GM10248 (cell line): ENCODE measurements at regions not wholly inside any gene's neighbourhood (a gene's known extent, or its start where the extent isn't known, plus 50 kb on each side); places are given as distances from the start of the nearest gene placed in this dataset.

Experiments used
- CTCF ChIA-PET: fragments of 300-600 bp; sonication (Branson Sonifier 250); formaldehyde crosslinking; extraction: SDS; loops from one replicate; lab custom pipeline; 2021; ENCODE audit warnings: antibody characterized with exemption; lab: Yijun Ruan, JAX
- POLR2A ChIA-PET: fragments of 350-650 bp; sonication (Branson Sonifier 250); formaldehyde crosslinking; extraction: SDS; loops from one replicate; lab custom pipeline; 2020; ENCODE audit warnings: antibody characterized with exemption; lab: Yijun Ruan, JAX
- DNase-seq: peaks from one replicate; pipeline ENCODE4 v3.0.0; 2012; ENCODE audit errors: extremely low spot score
- TF ChIP-seq, protein P1 (sequence below): IDR thresholded peaks from 2 replicates; pipeline ENCODE4 v1.5.1; 2012; ENCODE audit warnings: mild to moderate bottlenecking, low read depth; ENCODE audit errors: extremely low read depth, missing control alignments, control extremely low read depth

GRCh38 chr10:130878131-130878530 lies 433.4 kb downstream of the TCERG1L start:
- ChIA-PET CTCF (no interaction called here), POLR2A (no interaction called here)
- DNase-seq: no peak
- TF ChIP-seq, protein P1, sequence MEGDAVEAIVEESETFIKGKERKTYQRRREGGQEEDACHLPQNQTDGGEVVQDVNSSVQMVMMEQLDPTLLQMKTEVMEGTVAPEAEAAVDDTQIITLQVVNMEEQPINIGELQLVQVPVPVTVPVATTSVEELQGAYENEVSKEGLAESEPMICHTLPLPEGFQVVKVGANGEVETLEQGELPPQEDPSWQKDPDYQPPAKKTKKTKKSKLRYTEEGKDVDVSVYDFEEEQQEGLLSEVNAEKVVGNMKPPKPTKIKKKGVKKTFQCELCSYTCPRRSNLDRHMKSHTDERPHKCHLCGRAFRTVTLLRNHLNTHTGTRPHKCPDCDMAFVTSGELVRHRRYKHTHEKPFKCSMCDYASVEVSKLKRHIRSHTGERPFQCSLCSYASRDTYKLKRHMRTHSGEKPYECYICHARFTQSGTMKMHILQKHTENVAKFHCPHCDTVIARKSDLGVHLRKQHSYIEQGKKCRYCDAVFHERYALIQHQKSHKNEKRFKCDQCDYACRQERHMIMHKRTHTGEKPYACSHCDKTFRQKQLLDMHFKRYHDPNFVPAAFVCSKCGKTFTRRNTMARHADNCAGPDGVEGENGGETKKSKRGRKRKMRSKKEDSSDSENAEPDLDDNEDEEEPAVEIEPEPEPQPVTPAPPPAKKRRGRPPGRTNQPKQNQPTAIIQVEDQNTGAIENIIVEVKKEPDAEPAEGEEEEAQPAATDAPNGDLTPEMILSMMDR: no peak

- POLR2A ChIA-PET: no interaction called here
- TF ChIP-seq, protein P1: no peak
- no peak for DNase-seq
- CTCF ChIA-PET: interaction anchor here (0.9 kb wide), 1 partner anchor 9 kb away, joined by 3 read pairs; no protein-coding TSS in a partner anchor
Observed at GRCh38 chr10:130882906-130883305, 428.6 kb downstream of the TCERG1L start.

- POLR2A ChIA-PET: no interaction called here
- TF ChIP-seq, protein P1: no peak
- CTCF ChIA-PET: no interaction called here
- no peak for DNase-seq
Observed at GRCh38 chr10:130884456-130884855, 427.1 kb downstream of the TCERG1L start.

DNA sequence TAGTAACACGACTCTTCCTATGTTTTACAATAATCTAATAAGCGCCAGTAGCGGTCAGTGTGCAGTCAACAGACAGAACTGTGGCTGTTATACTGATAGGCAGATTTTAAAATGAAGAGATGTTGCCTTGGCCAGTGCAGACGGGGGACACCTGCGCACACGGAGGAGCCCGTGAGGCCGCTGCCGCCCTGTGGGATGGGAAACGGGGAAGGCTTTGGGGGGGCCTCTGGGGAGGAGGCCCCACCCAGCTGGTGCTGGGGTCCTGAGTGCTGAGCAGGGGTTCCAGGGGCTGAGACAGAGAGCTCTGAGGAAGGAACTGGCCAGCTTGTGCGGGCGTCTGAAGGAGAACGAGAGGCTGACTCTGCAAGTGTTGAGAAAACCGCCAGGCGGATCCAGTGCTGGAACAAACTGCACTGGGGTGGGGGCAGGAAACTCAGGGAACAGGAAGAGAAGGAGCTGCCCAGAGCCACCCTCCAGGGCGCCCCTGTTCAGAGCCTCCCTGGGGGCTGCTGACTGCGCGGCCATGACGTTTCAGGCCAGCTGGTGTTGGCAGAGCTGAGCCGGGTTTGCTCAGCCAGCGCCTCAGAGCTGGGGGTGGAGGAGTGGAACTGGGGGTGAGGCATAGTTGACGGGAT lies 426.4 kb downstream of the TCERG1L start:
- no peak for DNase-seq
- ChIA-PET POLR2A (no interaction called here), CTCF (no interaction called here)
- TF ChIP-seq, protein P1: no peak

- TF ChIP-seq, protein P1: no peak
- no peak for DNase-seq
- ChIA-PET CTCF (no interaction called here), POLR2A (no interaction called here)
Observed at GRCh38 chr10:130887170-130887569, 424.4 kb downstream of the TCERG1L start.

GRCh38 chr10:130888493-130888892 lies 423.0 kb downstream of the TCERG1L start:
- TF ChIP-seq, protein P1: no peak
- CTCF ChIA-PET: interaction anchor here (1.3 kb wide), 1 partner anchor 11 kb away, joined by 3 read pairs; no protein-coding TSS in a partner anchor
- no peak for DNase-seq
- POLR2A ChIA-PET: no interaction called here
